PFSK-1 (cell line): ENCODE measurements at regions not wholly inside any gene's neighbourhood (a gene's known extent, or its start where the extent isn't known, plus 50 kb on each side); places are given as distances from the start of the nearest gene placed in this dataset.

Experiments used
- FOXP2 ChIP-seq: optimal IDR thresholded peaks from 2 replicates; pipeline ENCODE3; 2011; ENCODE audit warnings: borderline replicate concordance, control low read depth, inconsistent platforms; ENCODE audit not compliant: insufficient read depth; ENCODE audit errors: extremely low read length, extremely low read depth
- POLR2AphosphoS5 ChIP-seq: IDR thresholded peaks from 2 replicates; pipeline ENCODE4 v1.6.1; 2012; ENCODE audit warnings: low read depth, mild to moderate bottlenecking, control low read depth, low read length, moderate library complexity
- REST ChIP-seq, 2 experiments: IDR thresholded peaks; 2 replicates each; pipeline versions ENCODE4 v1.6.1 to v1.8.0; 2011 to 2012; ENCODE audit warnings: low read depth in 2 of 2, low read length in 2 of 2, control low read depth in 1 of 2, inconsistent platforms in 1 of 2, mild to moderate bottlenecking in 1 of 2, moderate library complexity in 1 of 2; ENCODE audit not compliant: insufficient read depth in 1 of 2
- SIN3A ChIP-seq: IDR thresholded peaks from 2 replicates; pipeline ENCODE4 v1.6.1; 2012; ENCODE audit warnings: mild to moderate bottlenecking, low read length, moderate library complexity, borderline replicate concordance; ENCODE audit not compliant: insufficient read depth
- TAF1 ChIP-seq: IDR thresholded peaks from 2 replicates; pipeline ENCODE4 v1.6.1; 2012; ENCODE audit warnings: low read length, control low read depth, borderline replicate concordance; ENCODE audit not compliant: insufficient read depth

DNA sequence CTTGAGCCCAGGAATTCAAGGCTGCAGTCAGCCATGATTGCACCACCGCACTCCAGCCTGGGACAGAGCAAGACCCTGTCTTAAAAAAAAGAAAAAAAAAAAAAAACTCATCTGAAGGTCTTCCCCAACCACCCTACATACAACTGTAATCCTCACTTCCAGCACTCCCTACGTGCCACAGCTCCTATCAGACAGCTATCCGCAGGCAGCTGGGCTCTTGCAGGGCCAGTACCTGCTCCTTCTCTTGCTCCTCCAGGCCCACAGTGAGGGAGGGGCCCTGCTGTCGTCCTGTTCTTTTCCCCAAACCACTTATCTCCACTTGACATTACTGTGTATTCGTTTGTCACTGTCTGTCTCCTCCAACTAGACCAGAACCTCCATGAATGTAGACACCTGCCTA is 156.1 kb upstream of the NECTIN1 start:
- no peak for TF ChIP-seq FOXP2
- no peak for TF ChIP-seq POLR2AphosphoS5
- TF ChIP-seq TAF1: no peak
- no peak for TF ChIP-seq REST (IDR thresholded peaks at IDR 0.05; ENCODE audit: insufficient read depth in 1 of 2, low read depth in 2 of 2, low read length in 2 of 2)
- TF ChIP-seq SIN3A: no peak

DNA sequence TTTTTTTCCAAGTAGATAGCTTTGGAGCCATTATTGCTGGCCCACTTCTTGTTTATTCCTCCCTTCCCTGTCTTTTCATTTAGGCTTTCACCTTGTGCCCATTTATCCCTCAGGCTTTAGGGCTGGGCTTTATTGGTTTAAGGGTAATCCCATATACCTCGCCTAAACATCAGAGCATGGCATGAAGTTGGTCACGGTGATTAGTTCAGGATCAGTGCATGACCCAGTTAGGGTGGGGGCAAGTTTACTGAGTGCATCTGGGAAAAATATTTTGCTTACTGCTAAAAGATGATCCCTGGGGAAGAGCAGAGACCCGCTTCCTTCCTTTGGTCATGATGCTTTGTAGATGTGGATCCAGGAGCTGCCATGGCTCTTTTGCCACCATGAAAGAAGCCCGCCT is 153.3 kb upstream of the NECTIN1 start:
- TF ChIP-seq REST (IDR thresholded peaks at IDR 0.05; ENCODE audit: insufficient read depth in 1 of 2, low read depth in 2 of 2, low read length in 2 of 2) (no peak), POLR2AphosphoS5 (no peak), FOXP2 (no peak), TAF1 (no peak), SIN3A (no peak)

- TF ChIP-seq FOXP2 (no peak), POLR2AphosphoS5 (no peak), SIN3A (no peak), REST (IDR thresholded peaks at IDR 0.05; ENCODE audit: insufficient read depth in 1 of 2, low read depth in 2 of 2, low read length in 2 of 2) (no peak), TAF1 (no peak)
Observed at GRCh38 chr11:119880873-119881272, 151.9 kb upstream of the NECTIN1 start.

DNA sequence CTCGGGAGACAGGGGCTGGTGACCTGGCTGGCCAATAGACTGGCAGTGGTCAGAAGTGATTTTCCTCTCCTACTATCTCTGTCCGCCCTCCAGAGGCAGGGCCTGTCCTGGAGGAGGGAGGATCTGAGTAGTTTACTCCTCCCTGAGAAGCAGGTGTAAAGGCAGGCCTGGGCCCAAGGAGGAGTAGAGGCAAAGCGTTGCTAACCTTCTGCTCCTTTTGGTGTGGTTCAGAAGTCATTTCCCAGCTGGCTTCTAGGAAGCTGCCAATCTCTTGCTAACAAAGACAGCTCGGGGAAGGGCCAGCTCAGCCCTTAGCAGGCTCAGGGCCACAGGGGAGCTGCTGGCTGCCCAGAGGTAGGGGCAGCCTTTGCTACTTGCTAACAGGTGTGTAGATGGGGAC is 151.1 kb upstream of the NECTIN1 start:
- TF ChIP-seq TAF1 (no peak), FOXP2 (no peak), SIN3A (no peak), POLR2AphosphoS5 (no peak), REST (IDR thresholded peaks at IDR 0.05; ENCODE audit: insufficient read depth in 1 of 2, low read depth in 2 of 2, low read length in 2 of 2) (no peak)

GRCh38 chr11:119878990-119879389 is 150.0 kb upstream of the NECTIN1 start:
- TF ChIP-seq SIN3A (no peak), FOXP2 (no peak), POLR2AphosphoS5 (no peak), REST (IDR thresholded peaks at IDR 0.05; ENCODE audit: insufficient read depth in 1 of 2, low read depth in 2 of 2, low read length in 2 of 2) (no peak), TAF1 (no peak)
